NCI-H526 treated with DMSO at 0.1 percent for 48 hours (cell line): ENCODE measurements at regions not wholly inside any gene's neighbourhood (a gene's known extent, or its start where the extent isn't known, plus 50 kb on each side); places are given as distances from the start of the nearest gene placed in this dataset.

ENCODE experiments used
- DNase-seq: peaks from one replicate; lab custom pipeline; 2025; lab: John Stamatoyannopoulos, UW

- DNase-seq, result no peak
Measured at GRCh38 chr7:124423863-124424262, 341.7 kb downstream of the GPR37 start.

GRCh38 chr7:124422081-124422480, 343.5 kb downstream of the GPR37 start:
- DNase-seq, result no peak

GRCh38 chr7:124420367-124420766, 345.2 kb downstream of the GPR37 start:
- DNase-seq, result no peak

GRCh38 chr7:124413029-124413428, 352.6 kb downstream of the GPR37 start:
- DNase-seq, result no peak

GRCh38 chr7:124412531-124412930, 353.1 kb downstream of the GPR37 start:
- no peak for DNase-seq

- DNase-seq, result no peak
Measured at GRCh38 chr7:124411796-124412195, 353.8 kb downstream of the GPR37 start.

GRCh38 chr7:124403587-124403986, 362.0 kb downstream of the GPR37 start:
- no peak for DNase-seq

GRCh38 chr7:124403112-124403511, 362.5 kb downstream of the GPR37 start:
- DNase-seq, result no peak

- no peak for DNase-seq
Measured at GRCh38 chr7:124399941-124400340, 365.7 kb downstream of the GPR37 start.

GRCh38 chr7:124398937-124399552, 366.2 kb upstream of the TMEM229A start:
- DNase-seq, result no peak

GRCh38 chr7:124397134-124397533, 364.3 kb upstream of the TMEM229A start:
- DNase-seq, result no peak

- DNase-seq, result no peak
Measured at GRCh38 chr7:124390301-124390700, 357.4 kb upstream of the TMEM229A start.

GRCh38 chr7:124388751-124389150, 355.9 kb upstream of the TMEM229A start:
- DNase-seq, result no peak

GRCh38 chr7:124387056-124387455, 354.2 kb upstream of the TMEM229A start:
- DNase-seq, result no peak

- DNase-seq, result no peak
Measured at GRCh38 chr7:124379296-124379695, 346.4 kb upstream of the TMEM229A start.

- no peak for DNase-seq
Measured at GRCh38 chr7:124376111-124376510, 343.2 kb upstream of the TMEM229A start.

GRCh38 chr7:124375391-124375790, 342.5 kb upstream of the TMEM229A start:
- no peak for DNase-seq

GRCh38 chr7:124369310-124369709, 336.4 kb upstream of the TMEM229A start:
- DNase-seq, result no peak

- DNase-seq, result no peak
Measured at GRCh38 chr7:124366118-124366517, 333.3 kb upstream of the TMEM229A start.

- DNase-seq, result no peak
Measured at GRCh38 chr7:124364283-124364682, 331.4 kb upstream of the TMEM229A start.

GRCh38 chr7:124354201-124354600, 321.3 kb upstream of the TMEM229A start:
- DNase-seq, result no peak

- DNase-seq, result no peak
Measured at GRCh38 chr7:124351950-124352349, 319.1 kb upstream of the TMEM229A start.

- no peak for DNase-seq
Measured at GRCh38 chr7:124349443-124349842, 316.6 kb upstream of the TMEM229A start.

GRCh38 chr7:124338861-124339260, 306.0 kb upstream of the TMEM229A start:
- DNase-seq, result no peak
